ENCODE measurements at regions not wholly inside any gene's neighbourhood (a gene's known extent, or its start where the extent isn't known, plus 50 kb on each side); places are given as distances from the start of the nearest gene placed in this dataset.
"Not testable (repeated sequence)": the region's sequence is repeated elsewhere in the genome, so short reads cannot be mapped to it uniquely, and the experiment has no call there.

GRCh38 chr14:30443368-30444007, 115.5 kb upstream of the G2E3 start:
- no peak for DNase-seq (ENCODE audit: low read depth)

DNA sequence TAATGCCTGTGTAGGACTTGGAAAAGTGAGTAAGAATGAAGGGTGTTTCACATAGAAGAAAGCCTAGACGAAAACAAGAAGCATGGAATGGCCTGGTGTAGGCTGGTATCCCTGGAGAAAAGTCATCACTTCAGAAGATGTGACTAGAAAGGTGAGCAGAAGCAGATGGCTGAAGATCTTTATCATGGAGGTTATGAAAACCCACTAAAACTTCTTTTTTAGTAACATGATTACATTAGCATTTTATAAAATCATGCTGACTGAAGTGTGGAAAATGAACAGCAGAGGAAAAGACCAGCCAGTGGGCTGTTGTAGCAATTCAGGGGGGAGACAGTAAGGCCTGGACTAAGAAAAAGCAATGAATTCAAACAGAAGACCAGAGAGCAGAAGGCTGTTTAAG, 114.5 kb upstream of the G2E3 start:
- no peak for DNase-seq (ENCODE audit: low read depth)

DNA sequence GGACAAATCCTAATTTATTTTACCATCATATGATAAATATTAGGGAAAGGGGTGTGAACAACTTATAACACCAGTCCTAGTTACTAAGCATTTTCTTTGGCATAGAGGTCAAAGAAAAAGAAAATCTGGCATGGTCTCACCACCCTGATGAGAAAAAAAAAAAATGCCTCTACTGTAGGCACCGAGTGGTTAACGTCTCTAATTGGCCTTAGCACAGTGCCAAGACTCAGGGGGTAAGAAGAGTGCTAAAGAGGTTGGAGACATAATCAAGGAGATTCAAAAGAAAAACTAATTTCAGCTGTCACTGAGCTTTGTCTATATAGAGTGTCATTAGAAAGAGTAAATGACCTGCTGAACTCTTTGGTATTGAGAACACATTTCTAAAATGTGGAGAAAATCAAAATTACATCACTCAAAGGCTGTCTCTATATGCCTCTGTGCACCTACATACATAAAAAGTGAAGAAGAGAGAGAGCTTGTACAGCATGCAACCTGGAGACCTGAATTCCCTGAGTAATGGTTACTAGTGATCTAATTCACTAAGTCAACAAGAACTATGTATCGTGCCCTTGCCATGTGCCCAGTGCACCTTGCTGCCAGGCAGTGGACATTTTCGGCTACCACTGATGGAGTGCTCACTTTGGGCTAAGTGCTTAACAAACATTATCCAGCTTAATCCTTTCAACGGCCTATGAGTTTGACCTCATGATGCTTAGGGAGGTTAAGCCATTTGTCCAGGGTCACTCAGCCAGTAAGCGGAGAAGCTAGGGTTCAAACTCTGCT, 113.8 kb upstream of the G2E3 start:
- DNase-seq (ENCODE audit: low read depth), result no peak

GRCh38 chr14:30445852-30446251, 113.1 kb upstream of the G2E3 start:
- no peak for DNase-seq (ENCODE audit: low read depth)

DNA sequence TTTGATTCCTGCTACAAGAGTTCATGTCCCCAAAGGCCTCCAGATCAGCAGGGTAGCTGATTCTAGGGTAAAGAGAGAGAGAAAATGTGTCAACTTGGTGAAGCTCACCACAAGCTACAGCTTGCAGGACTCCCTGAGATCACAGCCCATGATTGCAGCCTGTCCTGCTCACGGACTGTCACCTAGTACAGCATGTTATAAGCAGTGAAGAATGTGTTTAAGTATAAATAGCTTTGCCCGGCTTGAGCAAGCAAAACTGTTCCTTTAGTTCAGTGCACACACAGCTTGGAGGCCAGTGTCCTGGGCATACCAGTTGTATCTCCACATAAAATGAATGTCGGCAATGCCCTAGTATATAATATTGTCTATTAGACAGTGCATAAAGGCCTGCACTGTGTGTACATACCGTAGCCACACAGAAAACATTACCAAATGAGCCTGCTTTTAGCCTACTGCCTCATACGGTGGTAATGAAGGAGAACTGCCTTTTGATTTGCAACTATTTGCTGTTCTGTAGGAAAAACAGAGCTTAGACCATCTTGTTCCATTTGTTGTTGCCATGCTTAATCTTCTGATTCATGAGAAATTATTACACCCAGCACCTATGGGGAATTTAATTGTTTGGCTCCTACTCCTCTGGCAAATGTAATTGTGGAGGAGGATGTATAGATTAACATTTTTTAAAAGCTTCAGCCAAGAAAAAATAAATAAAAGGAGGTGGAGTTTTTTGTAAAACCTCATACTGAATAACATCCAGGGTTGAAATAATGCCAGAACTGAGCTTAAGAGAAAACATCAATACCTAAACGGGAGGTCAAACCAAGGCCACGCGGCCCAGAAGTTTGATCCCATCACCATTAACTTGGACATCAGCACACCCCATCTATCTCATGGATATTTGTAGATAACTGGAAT, 108.1 kb upstream of the G2E3 start:
- DNase-seq (ENCODE audit: low read depth), result no peak

DNA sequence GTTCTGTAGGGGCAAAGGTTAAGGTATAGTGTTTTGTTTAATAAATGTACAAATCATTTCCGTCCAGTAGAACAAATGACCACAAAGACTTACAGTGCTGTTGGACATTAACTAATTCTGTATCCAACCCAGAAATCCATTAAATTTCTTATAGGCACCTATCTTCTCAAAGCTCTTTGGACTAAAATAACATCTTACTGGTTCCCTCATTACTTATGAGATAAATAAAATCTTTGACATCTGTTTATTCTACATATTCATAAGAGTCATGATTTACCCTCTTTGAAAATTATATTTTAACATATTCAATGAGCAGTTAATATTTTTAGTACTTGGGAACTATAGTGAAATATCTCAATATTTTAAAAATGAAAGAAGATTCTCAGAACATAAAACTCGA, 102.7 kb upstream of the G2E3 start:
- no peak for DNase-seq (ENCODE audit: low read depth)

GRCh38 chr14:30462358-30462757, 96.6 kb upstream of the G2E3 start:
- DNase-seq (ENCODE audit: low read depth), result no peak

- DNase-seq (ENCODE audit: low read depth), result no peak
Measured at GRCh38 chr14:30464481-30464880, 94.5 kb upstream of the G2E3 start.

GRCh38 chr14:30468354-30468753, 90.6 kb upstream of the G2E3 start:
- DNase-seq (ENCODE audit: low read depth), result no peak

DNA sequence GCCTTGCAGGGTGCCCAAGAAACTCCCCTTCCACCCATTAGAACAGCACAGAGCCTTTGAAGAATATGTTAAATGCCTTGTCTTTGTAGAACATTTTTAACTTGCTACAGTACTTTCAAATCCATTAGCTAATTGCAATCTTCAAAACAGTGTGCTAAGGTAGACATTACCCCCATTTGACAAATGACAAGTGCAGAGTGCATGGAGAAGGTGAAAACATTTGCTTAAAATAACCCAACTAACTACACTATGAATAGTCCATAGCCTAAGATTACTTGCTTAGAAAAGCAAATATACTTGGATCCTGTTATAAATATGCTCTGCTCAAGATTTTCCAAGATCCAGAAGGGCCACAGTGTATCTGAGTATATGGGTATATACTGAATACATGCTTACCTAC, 87.0 kb upstream of the G2E3 start:
- DNase-seq (ENCODE audit: low read depth), result no peak

DNA sequence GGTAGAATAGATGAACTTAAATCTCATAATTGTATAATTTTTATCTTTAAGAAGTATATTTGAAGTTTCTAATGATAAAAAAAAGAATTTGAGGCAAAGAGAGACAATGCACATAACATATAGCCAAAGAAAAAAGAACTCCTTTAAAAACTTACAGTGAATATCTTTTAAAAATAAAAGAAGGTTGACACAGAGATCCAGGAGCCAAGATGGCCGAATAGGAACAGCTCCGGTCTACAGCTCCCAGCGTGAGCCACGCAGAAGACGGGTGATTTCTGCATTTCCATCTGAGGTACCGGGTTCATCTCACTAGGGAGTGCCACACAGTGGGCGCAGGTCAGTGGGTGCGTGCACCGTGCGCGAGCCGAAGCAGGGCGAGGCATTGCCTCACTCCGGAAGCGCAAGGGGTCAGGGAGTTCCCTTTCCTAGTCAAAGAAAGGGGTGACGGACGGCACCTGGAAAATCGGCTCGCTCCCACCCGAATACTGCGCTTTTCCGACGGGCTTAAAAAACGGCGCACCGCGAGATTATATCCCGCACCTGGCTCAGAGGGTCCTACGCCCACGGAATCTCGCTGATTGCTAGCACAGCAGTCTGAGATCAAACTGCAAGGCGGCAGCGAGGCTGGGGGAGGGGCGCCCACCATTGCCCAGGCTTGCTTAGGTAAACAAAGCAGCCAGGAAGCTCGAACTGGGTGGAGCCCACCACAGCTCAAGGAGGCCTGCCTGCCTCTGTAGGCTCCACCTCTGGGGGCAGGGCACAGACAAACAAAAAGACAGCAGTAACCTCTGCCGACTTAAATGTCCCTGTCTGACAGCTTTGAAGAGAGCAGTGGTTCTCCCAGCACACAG, 84.9 kb upstream of the G2E3 start:
- DNase-seq (ENCODE audit: low read depth), result not testable (repeated sequence)

- DNase-seq (ENCODE audit: low read depth), result no peak
Measured at GRCh38 chr14:30482276-30482675, 76.7 kb upstream of the G2E3 start.

GRCh38 chr14:30484201-30484600, 74.8 kb upstream of the G2E3 start:
- no peak for DNase-seq (ENCODE audit: low read depth)

- DNase-seq (ENCODE audit: low read depth), result no peak
Measured at GRCh38 chr14:30484976-30485375, 74.0 kb upstream of the G2E3 start.

DNA sequence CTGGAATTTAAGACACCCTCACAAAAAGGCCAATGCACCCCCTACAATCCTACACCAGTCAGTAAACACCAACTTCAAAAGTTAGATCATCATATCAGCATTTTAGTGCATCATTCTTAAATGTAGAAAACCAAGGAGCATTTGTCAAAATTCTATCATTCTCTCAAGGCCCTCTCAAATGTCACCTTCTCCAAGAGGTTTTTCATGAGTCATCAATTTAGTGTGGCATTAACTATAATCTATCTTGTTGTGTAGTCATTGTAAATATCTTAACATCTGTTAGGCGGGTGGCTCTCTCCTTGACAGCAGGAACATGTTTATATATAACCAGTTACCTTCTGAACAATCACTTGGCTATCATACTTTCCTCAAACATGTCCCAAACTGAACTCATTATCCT, 62.1 kb upstream of the G2E3 start:
- DNase-seq (ENCODE audit: low read depth), result no peak

GRCh38 chr14:30499358-30499757, 59.6 kb upstream of the G2E3 start:
- DNase-seq (ENCODE audit: low read depth), result no peak

DNA sequence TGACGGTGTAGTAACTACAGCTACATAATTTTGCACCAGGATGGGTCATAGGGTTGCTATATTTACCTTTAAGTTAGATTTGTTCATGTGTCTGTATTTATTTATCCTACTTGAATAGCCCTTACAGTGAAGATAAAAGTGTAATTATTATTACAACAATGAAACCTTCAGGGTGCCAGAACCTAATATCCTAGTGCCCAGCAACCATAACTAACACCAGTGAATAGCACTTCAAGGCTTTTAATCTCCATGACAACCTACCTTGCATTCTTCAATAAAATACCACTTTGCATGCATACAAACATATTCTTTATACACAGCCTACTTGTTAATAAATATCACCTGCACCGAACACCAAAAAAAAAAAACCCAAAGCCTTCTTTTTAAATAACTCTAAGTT, 58.7 kb upstream of the G2E3 start:
- DNase-seq (ENCODE audit: low read depth), result no peak

DNA sequence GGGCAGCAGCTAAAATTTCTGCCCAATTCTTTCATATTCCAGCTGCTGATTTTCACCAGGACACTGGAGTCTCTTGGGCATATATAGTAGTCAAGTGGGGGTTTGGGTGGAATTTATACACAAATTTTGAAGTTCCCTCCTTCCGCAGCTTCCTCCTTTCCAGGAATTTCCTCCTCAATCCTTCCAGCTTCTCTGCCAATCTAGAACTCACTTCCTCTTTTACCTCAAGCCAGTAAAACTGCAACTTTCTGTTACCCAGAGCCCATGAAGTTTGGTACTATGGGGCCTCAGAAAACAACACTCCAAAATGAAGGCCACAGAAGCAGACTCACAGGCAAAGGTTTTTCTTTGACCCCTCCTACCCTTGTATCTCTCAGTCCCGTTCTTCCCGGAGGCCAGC, 51.7 kb upstream of the G2E3 start:
- DNase-seq (ENCODE audit: low read depth), result no peak

Measured in stimulated activated CD4-positive, alpha-beta T cell treated with anti-CD3 and anti-CD28 coated beads, Interleukin-2, amount 100 ng/mL, for 4 hours (primary cell).